ENCODE measurements at regions not wholly inside any gene's neighbourhood (a gene's known extent, or its start where the extent isn't known, plus 50 kb on each side); places are given as distances from the start of the nearest gene placed in this dataset.
A peak's percentile ranks its signal among the peaks of the same experiment; 100 is the strongest.
"Not testable (repeated sequence)": the region's sequence is repeated elsewhere in the genome, so short reads cannot be mapped to it uniquely, and the experiment has no call there.

GRCh38 chr6:48610846-48611245 lies 499.8 kb upstream of the PTCHD4 start:
- no peaks in the 10 kb centered on the region for H3K27me3 Mint-ChIP-seq (ENCODE audit: insufficient read depth, unreplicated experiment)
- intact Hi-C loops (cut with micrococcal nuclease): no loop called here
- H3K9me3 Mint-ChIP-seq (ENCODE audit: unreplicated experiment): no peaks in the 10 kb centered on the region
- DNase-seq (ENCODE audit: unreplicated experiment): peak; percentile 20
- no peak overlapping the region for H3K4me3 Mint-ChIP-seq (ENCODE audit: unreplicated experiment)
- peaks cover 6% of the 10 kb centered on the region for H3K4me1 Mint-ChIP-seq (ENCODE audit: insufficient read depth, unreplicated experiment)
- CTCF ChIA-PET: no interaction called here
- H3K27ac Mint-ChIP-seq (ENCODE audit: low read depth, unreplicated experiment): no peak overlapping the region
- no TSS peak for BruUV-seq (replicated peaks)
- no peaks in the 10 kb centered on the region for H3K36me3 Mint-ChIP-seq (ENCODE audit: insufficient read depth, unreplicated experiment)
- POLR2A ChIA-PET: no interaction called here
- no peak for TF ChIP-seq CTCF (IDR thresholded peaks at IDR 0.05; ENCODE audit: unreplicated experiment)

GRCh38 chr6:48606618-48607017 lies 495.6 kb upstream of the PTCHD4 start:
- H3K27ac Mint-ChIP-seq (ENCODE audit: low read depth, unreplicated experiment): no peak overlapping the region
- H3K36me3 Mint-ChIP-seq (ENCODE audit: insufficient read depth, unreplicated experiment): no peaks in the 10 kb centered on the region
- no peak overlapping the region for H3K4me3 Mint-ChIP-seq (ENCODE audit: unreplicated experiment)
- TF ChIP-seq CTCF (IDR thresholded peaks at IDR 0.05; ENCODE audit: unreplicated experiment): no peak
- peaks cover 6% of the 10 kb centered on the region for H3K4me1 Mint-ChIP-seq (ENCODE audit: insufficient read depth, unreplicated experiment)
- H3K27me3 Mint-ChIP-seq (ENCODE audit: insufficient read depth, unreplicated experiment): no peaks in the 10 kb centered on the region
- CTCF ChIA-PET: no interaction called here
- POLR2A ChIA-PET: no interaction called here
- intact Hi-C loops (cut with micrococcal nuclease): no loop called here
- DNase-seq (ENCODE audit: unreplicated experiment): no peak
- no peaks in the 10 kb centered on the region for H3K9me3 Mint-ChIP-seq (ENCODE audit: unreplicated experiment)
- no TSS peak for BruUV-seq (replicated peaks)

GRCh38 chr6:48597951-48598350 lies 487.0 kb upstream of the PTCHD4 start:
- no TSS peak for BruUV-seq (replicated peaks)
- POLR2A ChIA-PET: no interaction called here
- intact Hi-C loops (cut with micrococcal nuclease): no loop called here
- no peak overlapping the region for H3K4me3 Mint-ChIP-seq (ENCODE audit: unreplicated experiment)
- no peak for TF ChIP-seq CTCF (IDR thresholded peaks at IDR 0.05; ENCODE audit: unreplicated experiment)
- no peak overlapping the region for H3K27ac Mint-ChIP-seq (ENCODE audit: low read depth, unreplicated experiment)
- no peaks in the 10 kb centered on the region for H3K36me3 Mint-ChIP-seq (ENCODE audit: insufficient read depth, unreplicated experiment)
- no peak for DNase-seq (ENCODE audit: unreplicated experiment)
- no peaks in the 10 kb centered on the region for H3K27me3 Mint-ChIP-seq (ENCODE audit: insufficient read depth, unreplicated experiment)
- no peaks in the 10 kb centered on the region for H3K4me1 Mint-ChIP-seq (ENCODE audit: insufficient read depth, unreplicated experiment)
- CTCF ChIA-PET: no interaction called here
- H3K9me3 Mint-ChIP-seq (ENCODE audit: unreplicated experiment): no peaks in the 10 kb centered on the region

GRCh38 chr6:48596830-48597229 lies 485.8 kb upstream of the PTCHD4 start:
- CTCF ChIA-PET: no interaction called here
- H3K27ac Mint-ChIP-seq (ENCODE audit: low read depth, unreplicated experiment): no peak overlapping the region

GRCh38 chr6:48591158-48591557 lies 480.2 kb upstream of the PTCHD4 start:
- H3K36me3 Mint-ChIP-seq (ENCODE audit: insufficient read depth, unreplicated experiment); CTCF ChIA-PET; H3K27me3 Mint-ChIP-seq (ENCODE audit: insufficient read depth, unreplicated experiment); H3K27ac Mint-ChIP-seq (ENCODE audit: low read depth, unreplicated experiment); intact Hi-C loops (cut with micrococcal nuclease); H3K4me3 Mint-ChIP-seq (ENCODE audit: unreplicated experiment); H3K9me3 Mint-ChIP-seq (ENCODE audit: unreplicated experiment); DNase-seq (ENCODE audit: unreplicated experiment); BruUV-seq (replicated peaks); POLR2A ChIA-PET; H3K4me1 Mint-ChIP-seq (ENCODE audit: insufficient read depth, unreplicated experiment): not testable (repeated sequence)

More at GRCh38 chr6:48596830-48597229, 485.8 kb upstream of the PTCHD4 start:
- POLR2A ChIA-PET: no interaction called here
- intact Hi-C loops (cut with micrococcal nuclease): no loop called here
- H3K4me3 Mint-ChIP-seq (ENCODE audit: unreplicated experiment): no peak overlapping the region
- DNase-seq (ENCODE audit: unreplicated experiment): no peak
- no TSS peak for BruUV-seq (replicated peaks)
- H3K36me3 Mint-ChIP-seq (ENCODE audit: insufficient read depth, unreplicated experiment): no peaks in the 10 kb centered on the region
- H3K9me3 Mint-ChIP-seq (ENCODE audit: unreplicated experiment): no peaks in the 10 kb centered on the region
- H3K27me3 Mint-ChIP-seq (ENCODE audit: insufficient read depth, unreplicated experiment): no peaks in the 10 kb centered on the region
- no peaks in the 10 kb centered on the region for H3K4me1 Mint-ChIP-seq (ENCODE audit: insufficient read depth, unreplicated experiment)
- TF ChIP-seq CTCF (IDR thresholded peaks at IDR 0.05; ENCODE audit: unreplicated experiment): no peak

All from MCF 10A (cell line).